Kidney epithelial cell (primary cell): ENCODE measurements at regions not wholly inside any gene's neighbourhood (a gene's known extent, or its start where the extent isn't known, plus 50 kb on each side); places are given as distances from the start of the nearest gene placed in this dataset.

ENCODE experiments used
- DNase-seq: peaks from one replicate; pipeline ENCODE4 v3.0.0-alpha.2; 2010; ENCODE audit warnings: low read depth
- H3K27me3 ChIP-seq: 2 replicates; pipeline ENCODE4 v1.6.0; 2011; ENCODE audit warnings: low read length; ENCODE audit not compliant: control insufficient read depth, insufficient read depth
- H3K36me3 ChIP-seq: 2 replicates; pipeline ENCODE4 v1.5.1; 2011; ENCODE audit warnings: low read length; ENCODE audit not compliant: control insufficient read depth, insufficient read depth
- H3K4me3 ChIP-seq: 2 replicates; pipeline ENCODE4 v1.5.1; 2011; ENCODE audit warnings: low read depth, mild to moderate bottlenecking, control low read depth, low read length
- TF ChIP-seq, protein P1 (sequence below): IDR thresholded peaks from 2 replicates; pipeline ENCODE4 v1.5.1; 2011; ENCODE audit warnings: mild to moderate bottlenecking, moderate library complexity, low read length, control low read depth, inconsistent platforms; ENCODE audit not compliant: insufficient read depth, poor library complexity, severe bottlenecking

DNA sequence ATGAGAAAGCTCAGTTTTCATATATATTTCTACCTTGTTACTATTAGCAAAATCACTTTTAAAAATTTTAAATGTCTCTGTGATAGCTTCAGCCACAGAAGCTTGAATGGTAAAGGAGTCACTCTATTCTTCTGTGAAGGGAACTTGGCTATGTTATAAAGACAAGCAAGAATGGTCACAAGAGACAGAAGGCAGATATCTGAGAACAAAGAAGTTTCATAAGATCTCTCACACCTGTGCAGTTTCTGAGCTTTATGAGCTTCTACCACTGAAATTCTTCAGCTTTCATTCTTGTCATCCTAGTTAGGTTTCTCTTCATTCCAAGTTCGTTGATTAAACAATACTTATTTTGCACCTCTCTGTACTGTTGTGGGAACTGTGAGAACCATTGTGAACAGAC is 853.4 kb downstream of the IGSF11 start:
- TF ChIP-seq, protein P1, sequence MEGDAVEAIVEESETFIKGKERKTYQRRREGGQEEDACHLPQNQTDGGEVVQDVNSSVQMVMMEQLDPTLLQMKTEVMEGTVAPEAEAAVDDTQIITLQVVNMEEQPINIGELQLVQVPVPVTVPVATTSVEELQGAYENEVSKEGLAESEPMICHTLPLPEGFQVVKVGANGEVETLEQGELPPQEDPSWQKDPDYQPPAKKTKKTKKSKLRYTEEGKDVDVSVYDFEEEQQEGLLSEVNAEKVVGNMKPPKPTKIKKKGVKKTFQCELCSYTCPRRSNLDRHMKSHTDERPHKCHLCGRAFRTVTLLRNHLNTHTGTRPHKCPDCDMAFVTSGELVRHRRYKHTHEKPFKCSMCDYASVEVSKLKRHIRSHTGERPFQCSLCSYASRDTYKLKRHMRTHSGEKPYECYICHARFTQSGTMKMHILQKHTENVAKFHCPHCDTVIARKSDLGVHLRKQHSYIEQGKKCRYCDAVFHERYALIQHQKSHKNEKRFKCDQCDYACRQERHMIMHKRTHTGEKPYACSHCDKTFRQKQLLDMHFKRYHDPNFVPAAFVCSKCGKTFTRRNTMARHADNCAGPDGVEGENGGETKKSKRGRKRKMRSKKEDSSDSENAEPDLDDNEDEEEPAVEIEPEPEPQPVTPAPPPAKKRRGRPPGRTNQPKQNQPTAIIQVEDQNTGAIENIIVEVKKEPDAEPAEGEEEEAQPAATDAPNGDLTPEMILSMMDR, result no peak
- Histone ChIP-seq H3K36me3 (no peaks in the 10 kb centered on the region), H3K4me3 (no peak overlapping the region), H3K27me3 (no peaks in the 10 kb centered on the region)
- no peak for DNase-seq

DNA sequence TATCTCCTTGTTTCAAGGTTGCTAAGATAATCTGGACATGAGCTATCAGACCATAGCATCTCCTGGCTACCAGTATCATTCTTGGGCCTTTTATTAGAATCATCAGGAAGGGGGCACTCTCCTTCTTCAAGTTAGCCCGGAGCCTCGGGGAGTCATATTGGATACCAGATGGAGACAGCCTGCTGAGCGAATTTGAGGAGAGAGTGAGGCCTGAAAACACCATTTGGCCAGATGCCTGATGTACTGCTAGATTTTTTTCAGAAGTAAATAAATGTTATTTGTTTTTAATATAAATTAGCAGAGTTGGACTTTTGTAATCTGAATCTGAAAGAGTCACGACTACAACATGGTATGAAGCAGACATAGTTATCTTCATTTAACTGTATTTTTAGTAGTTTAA is 848.6 kb downstream of the IGSF11 start:
- Histone ChIP-seq H3K4me3 (no peak overlapping the region), H3K27me3 (no peaks in the 10 kb centered on the region), H3K36me3 (no peaks in the 10 kb centered on the region)
- no peak for DNase-seq
- TF ChIP-seq, protein P1, result no peak

DNA sequence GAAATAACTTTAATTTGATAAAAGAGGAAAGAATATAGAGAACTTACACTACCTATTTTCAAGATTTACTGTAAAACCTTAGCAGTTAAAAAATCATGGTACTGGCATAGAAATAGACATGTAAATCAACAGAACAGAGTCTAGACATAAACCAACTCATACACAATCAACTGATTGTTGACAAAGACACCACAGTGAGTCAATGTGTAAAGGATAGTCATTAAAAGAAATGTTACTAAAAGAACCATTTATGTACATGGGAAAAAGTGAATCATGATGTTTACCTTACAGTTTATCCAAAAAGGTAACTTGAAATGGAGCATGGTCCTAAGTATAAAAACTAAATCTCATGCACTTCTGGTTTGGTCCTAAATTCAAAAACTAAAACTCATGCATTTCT is 847.4 kb downstream of the IGSF11 start:
- Histone ChIP-seq H3K27me3 (no peaks in the 10 kb centered on the region), H3K4me3 (no peak overlapping the region), H3K36me3 (no peaks in the 10 kb centered on the region)
- no peak for DNase-seq
- TF ChIP-seq, protein P1, result no peak

DNA sequence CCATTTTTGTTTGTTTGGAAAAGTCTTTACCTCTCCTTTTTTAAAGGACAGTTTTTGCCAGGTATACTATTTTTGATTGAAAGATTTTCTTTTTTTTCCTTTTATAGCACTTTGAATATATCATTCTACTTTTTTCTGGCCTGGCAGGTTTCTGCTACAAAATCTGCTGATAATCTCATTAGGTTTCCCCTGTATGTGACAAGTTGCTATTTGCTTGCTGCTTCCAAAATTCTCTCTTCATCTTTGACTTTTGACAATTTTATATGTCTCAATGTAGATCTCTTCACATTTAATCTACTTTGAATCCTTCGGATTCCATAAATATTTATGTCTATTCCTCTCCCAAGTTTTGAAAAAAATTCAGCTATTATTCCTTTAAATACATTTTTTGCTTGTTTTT is 838.5 kb downstream of the IGSF11 start:
- no peak for DNase-seq
- TF ChIP-seq, protein P1, result no peak
- Histone ChIP-seq H3K27me3 (no peaks in the 10 kb centered on the region), H3K4me3 (no peak overlapping the region), H3K36me3 (no peaks in the 10 kb centered on the region)

DNA sequence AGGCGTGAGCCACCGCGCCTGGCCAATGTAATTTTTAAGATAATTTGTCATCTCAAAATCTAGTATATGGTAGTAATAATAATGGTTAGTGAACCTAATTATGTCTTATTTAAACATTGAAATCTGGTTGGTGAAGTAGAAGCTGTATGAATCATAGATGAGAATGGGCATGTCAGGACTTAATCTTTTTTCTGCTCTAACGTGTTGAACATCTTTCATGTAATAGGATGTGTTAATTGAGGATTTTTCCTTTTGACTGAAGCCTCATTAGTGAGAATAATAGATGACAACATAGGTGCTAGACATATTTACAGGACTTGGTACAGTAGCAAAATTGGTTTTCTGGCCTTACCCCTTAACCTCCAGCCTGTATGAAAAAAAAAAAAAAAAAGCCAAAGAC is 835.6 kb downstream of the IGSF11 start:
- no peak for DNase-seq
- no peaks in the 10 kb centered on the region for H3K27me3 ChIP-seq
- H3K36me3 ChIP-seq, result no peaks in the 10 kb centered on the region
- TF ChIP-seq, protein P1, result no peak
- no peak overlapping the region for H3K4me3 ChIP-seq

DNA sequence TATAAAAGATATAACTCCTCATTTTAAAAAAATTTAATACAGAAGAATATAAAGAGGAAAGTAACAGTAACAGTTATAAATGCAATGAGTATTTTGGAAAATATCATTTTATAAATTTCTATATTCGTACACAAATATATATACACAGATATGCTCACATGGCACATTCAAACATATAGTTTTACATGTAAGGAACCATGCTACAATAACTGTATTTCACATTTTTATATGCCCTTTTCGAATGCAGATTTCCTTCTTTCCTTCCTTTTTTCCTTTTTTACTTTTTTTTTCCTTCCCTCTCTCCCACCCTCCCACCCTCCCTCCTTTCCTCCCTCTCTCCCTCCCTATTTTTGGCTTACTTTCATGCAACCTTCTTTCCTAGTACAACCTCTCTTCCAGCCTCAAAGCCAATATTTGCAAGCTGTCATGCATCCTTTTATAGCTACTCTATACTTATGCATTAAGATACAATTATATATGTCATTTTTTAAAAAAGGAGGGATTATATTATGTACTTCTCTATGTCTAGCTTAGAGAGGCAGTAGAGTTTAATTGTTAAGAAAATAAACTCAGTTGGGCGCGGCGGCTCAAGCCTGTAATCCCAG is 830.5 kb downstream of the IGSF11 start:
- H3K4me3 ChIP-seq, result no peak overlapping the region
- no peaks in the 10 kb centered on the region for H3K36me3 ChIP-seq
- H3K27me3 ChIP-seq, result no peaks in the 10 kb centered on the region
- DNase-seq, result no peak
- TF ChIP-seq, protein P1, result no peak
